SK-N-SH (cell line): ENCODE measurements at regions not wholly inside any gene's neighbourhood (a gene's known extent, or its start where the extent isn't known, plus 50 kb on each side); places are given as distances from the start of the nearest gene placed in this dataset.

Experiments
- CHD2 ChIP-seq: fragments of 150-350 bp; IDR thresholded peaks from 2 replicates; pipeline ENCODE4 v1.6.1; 2018; ENCODE audit warnings: low read length; ENCODE audit not compliant: partially characterized antibody
- CTCF ChIP-seq: fragments of 200-600 bp; sonication (generic); IDR thresholded peaks from 2 replicates; pipeline ENCODE4 v1.6.1; 2017; ENCODE audit warnings: antibody characterized with exemption, mild to moderate bottlenecking, moderate library complexity
- EP300 ChIP-seq, 2 experiments: IDR thresholded peaks; 2 replicates each; pipeline versions ENCODE4 v1.4.0 to v1.6.1; 2012; ENCODE audit warnings: borderline replicate concordance in 1 of 2, low read depth in 1 of 2, low read length in 1 of 2
- EZH2phosphoT487 ChIP-seq: fragments of 200-600 bp; sonication (generic); IDR thresholded peaks from 2 replicates; pipeline ENCODE4 v1.6.1; 2017; ENCODE audit warnings: low read depth, mixed run types, mild to moderate bottlenecking, antibody characterized with exemption, moderate library complexity, borderline replicate concordance
- FOXJ3 ChIP-seq: sonication (generic); formaldehyde crosslinking; IDR thresholded peaks from 2 replicates; pipeline ENCODE4 v1.5.1; 2020; ENCODE audit warnings: mild to moderate bottlenecking, missing genetic modification reagents
- GABPA ChIP-seq: IDR thresholded peaks from 2 replicates; pipeline ENCODE4 v1.4.0; 2012; ENCODE audit warnings: low read depth, mild to moderate bottlenecking
- IRF3 ChIP-seq: fragments of 150-350 bp; IDR thresholded peaks from 2 replicates; pipeline ENCODE4 v1.6.1; 2016; ENCODE audit warnings: mild to moderate bottlenecking, low read depth, low read length
- MAX ChIP-seq: IDR thresholded peaks from 2 replicates; pipeline ENCODE4 v1.4.0; 2012; ENCODE audit warnings: low read depth
- NRF1 ChIP-seq: IDR thresholded peaks from 2 replicates; pipeline ENCODE4 v1.6.1; 2012; ENCODE audit warnings: low read depth, mild to moderate bottlenecking, low read length
- POLR2AphosphoS5 ChIP-seq: IDR thresholded peaks from 2 replicates; pipeline ENCODE4 v1.6.1; 2012; ENCODE audit warnings: low read depth, low read length
- RAD21 ChIP-seq: IDR thresholded peaks from 2 replicates; pipeline ENCODE4 v1.6.1; 2012; ENCODE audit warnings: mild to moderate bottlenecking, low read length
- RFX5 ChIP-seq: IDR thresholded peaks from 2 replicates; pipeline ENCODE4 v1.6.1; 2012; ENCODE audit warnings: mild to moderate bottlenecking, improper control_type of control experiment, low read length
- USF2 ChIP-seq: fragments of 150-350 bp; IDR thresholded peaks from 2 replicates; pipeline ENCODE4 v1.6.1; 2017; ENCODE audit warnings: antibody characterized with exemption, low read length, low read depth, borderline replicate concordance
- YY1 ChIP-seq: IDR thresholded peaks from 2 replicates; pipeline ENCODE4 v1.4.0; 2012; ENCODE audit warnings: low read depth, mild to moderate bottlenecking

GRCh38 chr1:29826646-29827045 lies 590.3 kb downstream of the PTPRU start:
- no peak for TF ChIP-seq CHD2
- no peak for TF ChIP-seq POLR2AphosphoS5
- TF ChIP-seq CTCF, result no peak
- TF ChIP-seq FOXJ3 (CRISPR knock-in tag), result no peak
- no peak for TF ChIP-seq RFX5
- TF ChIP-seq GABPA, result no peak
- TF ChIP-seq EZH2phosphoT487, result no peak
- no peak for TF ChIP-seq IRF3
- no peak for TF ChIP-seq RAD21
- TF ChIP-seq NRF1, result no peak
- no peak for TF ChIP-seq MAX
- TF ChIP-seq USF2, result no peak
- TF ChIP-seq EP300 (IDR thresholded peaks at IDR 0.05; ENCODE audit: borderline replicate concordance in 1 of 2, low read depth in 1 of 2, low read length in 1 of 2), result no peak
- no peak for TF ChIP-seq YY1
